ENCODE measurements at regions not wholly inside any gene's neighbourhood (a gene's known extent, or its start where the extent isn't known, plus 50 kb on each side); places are given as distances from the start of the nearest gene placed in this dataset.

- H3K4me3 ChIP-seq (ENCODE audit: low read length), result no peak overlapping the region
- no peak for DNase-seq (ENCODE audit: low read depth)
- no peak for TF ChIP-seq CTCF (conservative IDR thresholded peaks at IDR 0.05; ENCODE audit: low read depth, low read length)
These were observed 53.6 kb upstream of the BHLHE23 start for GRCh38 chr20:63060057-63060991.

- TF ChIP-seq CTCF (conservative IDR thresholded peaks at IDR 0.05; ENCODE audit: low read depth, low read length), result no peak
- no peak for DNase-seq (ENCODE audit: low read depth)
- H3K4me3 ChIP-seq (ENCODE audit: low read length), result no peak overlapping the region
These were observed 52.9 kb upstream of the BHLHE23 start for GRCh38 chr20:63059684-63060056.

GRCh38 chr20:63058696-63059335 lies 52.1 kb upstream of the BHLHE23 start:
- no peak overlapping the region for H3K4me3 ChIP-seq (ENCODE audit: low read length)
- TF ChIP-seq CTCF (conservative IDR thresholded peaks at IDR 0.05; ENCODE audit: low read depth, low read length), result no peak
- DNase-seq (ENCODE audit: low read depth), result no peak

- TF ChIP-seq CTCF (conservative IDR thresholded peaks at IDR 0.05; ENCODE audit: low read depth, low read length), result no peak
- no peak overlapping the region for H3K4me3 ChIP-seq (ENCODE audit: low read length)
- DNase-seq (ENCODE audit: low read depth), result no peak
These were observed 50.7 kb upstream of the BHLHE23 start for GRCh38 chr20:63057171-63058117.

GRCh38 chr20:63056236-63057170 lies 49.7 kb upstream of the BHLHE23 start:
- H3K4me3 ChIP-seq (ENCODE audit: low read length), result no peak overlapping the region
- DNase-seq (ENCODE audit: low read depth), result no peak
- peak; percentile 73 for TF ChIP-seq CTCF (conservative IDR thresholded peaks at IDR 0.05; ENCODE audit: low read depth, low read length)
